K562 (cell line): ENCODE measurements at regions not wholly inside any gene's neighbourhood (a gene's known extent, or its start where the extent isn't known, plus 50 kb on each side); places are given as distances from the start of the nearest gene placed in this dataset.

Source experiments
- ATAC-seq: fragments of 200-7000 bp; cut with Tn5 transposase; 3 replicates; pipeline ENCODE4 v1.9.1; 2020; ENCODE audit warnings: moderate library complexity
- BruUV-seq: library from RNA; stranded (reverse); fragments of 400-500 nt; replicated peaks from 2 replicates; lab custom pipeline; 2021; lab: Mats Ljungman, UMichigan
- CTCF ChIA-PET: fragments of 300-600 bp; formaldehyde crosslinking; extraction: SDS; loops from one replicate; lab custom pipeline; 2021; ENCODE audit warnings: low intra/inter-chr PET ratio; lab: Yijun Ruan, JAX
- POLR2A ChIA-PET: fragments of 300-600, 350-650 bp; sonication (Branson Sonifier 250); formaldehyde crosslinking; extraction: SDS; loops from one replicate; lab custom pipeline; 2021; ENCODE audit warnings: antibody characterized with exemption, inconsistent platforms; lab: Yijun Ruan, JAX
- DNase-seq, 4 experiments: peaks; one replicate each; pipeline versions ENCODE4 v3.0.0 to v3.0.0-alpha.2; 2011 to 2018; ENCODE audit warnings: low spot score in 3 of 4, mixed read lengths in 3 of 4; ENCODE audit errors: extremely low read depth in 1 of 4
- FAIRE-seq: peaks from 2 replicates; lab custom pipeline; 2011; peaks lifted over from hg19 to GRCh38; lab: Jason Lieb, UNC
- H2AFZ ChIP-seq: 2 replicates; pipeline ENCODE4 v1.6.0; 2011; ENCODE audit warnings: low read depth, low read length, control low read depth, inconsistent platforms
- H3K27ac ChIP-seq: fragments of 200-600 bp; 3 replicates; pipeline ENCODE4 v1.8.0; 2011; ENCODE audit warnings: low read depth, mild to moderate bottlenecking, control low read depth, inconsistent platforms, low read length, moderate library complexity, mixed read lengths; ENCODE audit errors: extremely low read depth
- H3K27me3 ChIP-seq, 2 experiments: fragments of 300-600 bp in 1 of 2; 2 replicates in 1 of 2; 3 replicates in 1 of 2; pipeline versions ENCODE4 v1.6.0 to v1.8.0; 2011; ENCODE audit warnings: inconsistent platforms in 2 of 2, low read length in 2 of 2, mild to moderate bottlenecking in 1 of 2, mixed read lengths in 1 of 2, moderate library complexity in 1 of 2; ENCODE audit not compliant: control insufficient read depth in 2 of 2, insufficient read depth in 2 of 2
- H3K36me3 ChIP-seq: fragments of 300-600 bp; 3 replicates; pipeline ENCODE4 v1.8.0; 2011; ENCODE audit warnings: mild to moderate bottlenecking, low read length, inconsistent platforms; ENCODE audit not compliant: control insufficient read depth, insufficient read depth
- H3K4me1 ChIP-seq, 2 experiments: fragments of 200-600 bp in 1 of 2; replicated peaks in 1 of 2; 2 replicates in 1 of 2; 3 replicates in 1 of 2; pipeline versions ENCODE4 v1.5.1 to v1.8.0; 2011; ENCODE audit warnings: inconsistent platforms in 2 of 2, low read length in 2 of 2, mild to moderate bottlenecking in 1 of 2, mixed read lengths in 1 of 2, moderate library complexity in 1 of 2; ENCODE audit not compliant: control insufficient read depth in 2 of 2, insufficient read depth in 2 of 2
- H3K4me2 ChIP-seq: 2 replicates; pipeline ENCODE4 v1.6.1; 2011; ENCODE audit warnings: low read length, control low read depth, inconsistent platforms, mixed read lengths; ENCODE audit not compliant: insufficient read depth
- H3K4me3 ChIP-seq: fragments of 200-600 bp; sonication (generic), shearing (Covaris generic); 2 replicates; pipeline ENCODE4 v1.5.1; 2016; ENCODE audit warnings: control low read depth, inconsistent platforms
- H3K79me2 ChIP-seq: fragments of 200-600 bp; 3 replicates; pipeline ENCODE4 v1.8.0; 2011; ENCODE audit warnings: low read length, inconsistent platforms; ENCODE audit not compliant: control insufficient read depth, insufficient read depth
- H3K9ac ChIP-seq, 2 experiments: 2 replicates each; pipeline versions ENCODE4 v1.6.0 to v1.6.1; 2011; ENCODE audit warnings: low read depth in 2 of 2, low read length in 2 of 2, control low read depth in 1 of 2, inconsistent platforms in 1 of 2, mild to moderate bottlenecking in 1 of 2, mixed read lengths in 1 of 2; ENCODE audit not compliant: insufficient read depth in 1 of 2
- H3K9me1 ChIP-seq: one replicate; pipeline ENCODE4 v1.6.0; 2011; ENCODE audit warnings: inconsistent platforms, mild to moderate bottlenecking, low read length, moderate library complexity; ENCODE audit not compliant: control insufficient read depth, insufficient read depth
- H3K9me3 ChIP-seq: replicated peaks from 2 replicates; pipeline ENCODE4 v1.5.1; 2011; ENCODE audit warnings: low read depth, low read length, inconsistent platforms; ENCODE audit not compliant: control insufficient read depth, insufficient read depth
- H4K20me1 ChIP-seq: replicated peaks from 2 replicates; pipeline ENCODE4 v1.6.1; 2011; ENCODE audit warnings: low read length, inconsistent platforms, mixed read lengths; ENCODE audit not compliant: control insufficient read depth, insufficient read depth
- ARHGAP35 ChIP-seq: fragments of 450-650 bp; IDR thresholded peaks from 2 replicates; pipeline ENCODE4 v1.6.1; 2018; ENCODE audit not compliant: partially characterized antibody
- CHD4 ChIP-seq: fragments of 200-600 bp; sonication (generic); IDR thresholded peaks from 3 replicates; pipeline ENCODE4 v1.6.1; 2012; ENCODE audit warnings: low read depth, mild to moderate bottlenecking, mixed read lengths, low read length, inconsistent platforms; ENCODE audit not compliant: insufficient read depth, insufficient replicate concordance, poor library complexity, severe bottlenecking
- E2F1 ChIP-seq: sonication (generic); formaldehyde crosslinking; IDR thresholded peaks from 2 replicates; pipeline ENCODE4 v1.8.1; 2023; ENCODE audit warnings: mild to moderate bottlenecking, missing genetic modification reagents, moderate library complexity
- GTF2F1 ChIP-seq: IDR thresholded peaks from 2 replicates; pipeline ENCODE4 v1.6.1; 2011; ENCODE audit warnings: low read depth, low read length, improper control_type of control experiment
- KAT8 ChIP-seq: fragments of 450-650 bp; IDR thresholded peaks from 2 replicates; pipeline ENCODE4 v1.6.1; 2016; ENCODE audit warnings: low read depth, mild to moderate bottlenecking
- NCOA1 ChIP-seq: fragments of 450-650 bp; IDR thresholded peaks from 2 replicates; pipeline ENCODE4 v1.6.1; 2016; ENCODE audit warnings: low read depth
- PTBP1 ChIP-seq: fragments of 200-400 bp; formaldehyde crosslinking; IDR thresholded peaks from 2 replicates; pipeline ENCODE4 v1.6.1; 2017; ENCODE audit warnings: low read depth, low read length
- RAD21 ChIP-seq, 2 experiments: fragments of 250-450 bp in 1 of 2; fragments of 450-650 bp in 1 of 2; sonication (Bioruptor Pico) in 1 of 2; formaldehyde crosslinking in 1 of 2; IDR thresholded peaks in 1 of 2; conservative IDR thresholded peaks in 1 of 2; 2 replicates each; pipeline versions ENCODE4 v1.4.0 to v1.8.0; 2020 to 2022; ENCODE audit warnings: mild to moderate bottlenecking in 2 of 2, moderate library complexity in 1 of 2
- SAP30 ChIP-seq: fragments of 200-600 bp; sonication (generic); IDR thresholded peaks from 2 replicates; pipeline ENCODE4 v1.6.1; 2012; ENCODE audit warnings: borderline replicate concordance, low read depth, mild to moderate bottlenecking, moderate library complexity, low read length, control low read depth, inconsistent platforms; ENCODE audit not compliant: insufficient read depth, poor library complexity, severe bottlenecking
- SMAD4 ChIP-seq: fragments of 250-450 bp; sonication (Bioruptor Pico); conservative IDR thresholded peaks from 2 replicates; pipeline ENCODE4 v1.8.0; 2021; ENCODE audit warnings: inconsistent platforms, mild to moderate bottlenecking, moderate library complexity
- SMC3 ChIP-seq: conservative IDR thresholded peaks from 2 replicates; pipeline ENCODE4 v1.6.1; 2011; ENCODE audit warnings: low read depth, low read length, improper control_type of control experiment; ENCODE audit not compliant: insufficient read depth
- SRSF1 ChIP-seq: fragments of 200-400 bp; formaldehyde crosslinking; IDR thresholded peaks from 2 replicates; pipeline ENCODE4 v1.6.1; 2017; ENCODE audit warnings: mild to moderate bottlenecking, low read depth, low read length, moderate library complexity
- STAT5A ChIP-seq: IDR thresholded peaks from 2 replicates; pipeline ENCODE4 v1.6.1; 2012; ENCODE audit warnings: low read length, inconsistent platforms, borderline replicate concordance
- USF1 ChIP-seq: sonication (generic); formaldehyde crosslinking; IDR thresholded peaks from 2 replicates; pipeline ENCODE4 v1.9.0; 2022; ENCODE audit warnings: mild to moderate bottlenecking, missing genetic modification reagents
- YBX1 ChIP-seq: fragments of 450-650 bp; IDR thresholded peaks from 2 replicates; pipeline ENCODE4 v1.7.1; 2016; ENCODE audit warnings: mild to moderate bottlenecking
- ZKSCAN3 ChIP-seq: fragments of 250-450 bp; sonication (Bioruptor Pico); IDR thresholded peaks from 2 replicates; pipeline ENCODE4 v1.4.0; 2020
- WGBS: fragments of 100-300 bp; shearing (Covaris generic); methylation state at CpG from one replicate; pipeline ENCODE4 v1.1.6; 2016; ENCODE audit warnings: low coverage, mixed read lengths; ENCODE audit not compliant: insufficient coverage; ENCODE audit errors: missing lambda C conversion rate; 5-methylcytosine and 5-hydroxymethylcytosine counted together
- in situ Hi-C: fragments of 300-500 bp; cut with MboI; formaldehyde crosslinking; loops from 4 replicates; pipeline ENCODE4 v1.15.0; 2018; ENCODE audit warnings: inconsistent platforms, mixed read lengths
- intact Hi-C: fragments of 100-400 bp; cut with micrococcal nuclease; formaldehyde crosslinking; loops from 2 replicates; pipeline ENCODE4 v1.14.2; 2022
- TF ChIP-seq, protein P1 (sequence below): sonication (generic); formaldehyde crosslinking; IDR thresholded peaks from 2 replicates; pipeline ENCODE4 v1.8.0; 2022; ENCODE audit warnings: missing genetic modification reagents, mild to moderate bottlenecking, borderline replicate concordance
- TF ChIP-seq, protein P2 (sequence below): sonication (generic); formaldehyde crosslinking; IDR thresholded peaks from 2 replicates; pipeline ENCODE4 v1.8.1; 2023; ENCODE audit warnings: mild to moderate bottlenecking, missing genetic modification reagents

DNA sequence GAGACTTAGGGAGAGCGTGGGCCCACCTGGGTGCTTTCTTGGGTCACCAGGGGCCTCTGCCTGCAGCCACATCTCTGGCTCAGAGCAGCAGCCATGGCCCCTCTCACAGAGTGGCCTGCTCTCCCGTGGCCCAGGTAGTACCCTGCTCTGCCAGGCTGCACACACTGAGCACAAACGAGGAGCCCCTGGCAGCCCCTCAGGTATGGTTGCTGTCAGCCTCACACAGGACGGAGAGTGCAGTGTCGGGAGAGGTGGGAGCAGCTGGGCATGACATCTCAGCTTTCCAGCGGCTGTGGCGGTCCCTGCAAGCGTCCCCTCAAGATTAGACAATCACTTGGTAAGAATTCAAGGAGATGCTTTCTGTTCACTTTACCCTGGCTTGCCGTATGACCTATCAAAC, 137.0 kb upstream of the IRX4 start:
- Histone ChIP-seq H3K4me2 (no peak overlapping the region), H3K9me1 (no peaks in the 10 kb centered on the region), H3K27me3 (peaks cover 8 to 38% of the 10 kb centered on the region in 2 experiments; a peak in 4 of 5 replicates)
- ATAC-seq = no peak
- in situ Hi-C loops = no loop called here
- no TSS peak for BruUV-seq
- CTCF ChIA-PET = no interaction called here
- WGBS = under 1% methylated on average over 9 of the region's 9 CpGs
- TF ChIP-seq SAP30 (no peak), E2F1 (CRISPR knock-in tag) (no peak), STAT5A (no peak), CHD4 (no peak), SRSF1 (no peak), GTF2F1 (no peak), NCOA1 (no peak), YBX1 (no peak), ARHGAP35 (no peak), USF1 (no peak), SMAD4 (CRISPR knock-in tag) (no peak), SMC3 (no peak), PTBP1 (no peak), ZKSCAN3 (CRISPR knock-in tag) (no peak), RAD21 (CRISPR knock-in tag; conservative IDR thresholded peaks at IDR 0.05 in 1 of 2, IDR thresholded peaks at IDR 0.05 in 1 of 2) (no peak), KAT8 (no peak)
- TF ChIP-seq, protein P1, sequence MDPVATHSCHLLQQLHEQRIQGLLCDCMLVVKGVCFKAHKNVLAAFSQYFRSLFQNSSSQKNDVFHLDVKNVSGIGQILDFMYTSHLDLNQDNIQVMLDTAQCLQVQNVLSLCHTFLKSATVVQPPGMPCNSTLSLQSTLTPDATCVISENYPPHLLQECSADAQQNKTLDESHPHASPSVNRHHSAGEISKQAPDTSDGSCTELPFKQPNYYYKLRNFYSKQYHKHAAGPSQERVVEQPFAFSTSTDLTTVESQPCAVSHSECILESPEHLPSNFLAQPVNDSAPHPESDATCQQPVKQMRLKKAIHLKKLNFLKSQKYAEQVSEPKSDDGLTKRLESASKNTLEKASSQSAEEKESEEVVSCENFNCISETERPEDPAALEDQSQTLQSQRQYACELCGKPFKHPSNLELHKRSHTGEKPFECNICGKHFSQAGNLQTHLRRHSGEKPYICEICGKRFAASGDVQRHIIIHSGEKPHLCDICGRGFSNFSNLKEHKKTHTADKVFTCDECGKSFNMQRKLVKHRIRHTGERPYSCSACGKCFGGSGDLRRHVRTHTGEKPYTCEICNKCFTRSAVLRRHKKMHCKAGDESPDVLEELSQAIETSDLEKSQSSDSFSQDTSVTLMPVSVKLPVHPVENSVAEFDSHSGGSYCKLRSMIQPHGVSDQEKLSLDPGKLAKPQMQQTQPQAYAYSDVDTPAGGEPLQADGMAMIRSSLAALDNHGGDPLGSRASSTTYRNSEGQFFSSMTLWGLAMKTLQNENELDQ = no peak
- TF ChIP-seq, protein P2, sequence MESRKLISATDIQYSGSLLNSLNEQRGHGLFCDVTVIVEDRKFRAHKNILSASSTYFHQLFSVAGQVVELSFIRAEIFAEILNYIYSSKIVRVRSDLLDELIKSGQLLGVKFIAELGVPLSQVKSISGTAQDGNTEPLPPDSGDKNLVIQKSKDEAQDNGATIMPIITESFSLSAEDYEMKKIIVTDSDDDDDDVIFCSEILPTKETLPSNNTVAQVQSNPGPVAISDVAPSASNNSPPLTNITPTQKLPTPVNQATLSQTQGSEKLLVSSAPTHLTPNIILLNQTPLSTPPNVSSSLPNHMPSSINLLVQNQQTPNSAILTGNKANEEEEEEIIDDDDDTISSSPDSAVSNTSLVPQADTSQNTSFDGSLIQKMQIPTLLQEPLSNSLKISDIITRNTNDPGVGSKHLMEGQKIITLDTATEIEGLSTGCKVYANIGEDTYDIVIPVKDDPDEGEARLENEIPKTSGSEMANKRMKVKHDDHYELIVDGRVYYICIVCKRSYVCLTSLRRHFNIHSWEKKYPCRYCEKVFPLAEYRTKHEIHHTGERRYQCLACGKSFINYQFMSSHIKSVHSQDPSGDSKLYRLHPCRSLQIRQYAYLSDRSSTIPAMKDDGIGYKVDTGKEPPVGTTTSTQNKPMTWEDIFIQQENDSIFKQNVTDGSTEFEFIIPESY (CRISPR knock-in tag) = no peak
- TF ChIP-seq, all 486 proteins: peak for 0
- Histone ChIP-seq H3K79me2 (no peaks in the 10 kb centered on the region), H3K36me3 (no peaks in the 10 kb centered on the region), H3K27ac (no peak overlapping the region), H4K20me1 (no peaks in the 10 kb centered on the region), H3K9ac (no peak overlapping the region; a peak in 1 of 4 replicates), H2AFZ (no peak overlapping the region), H3K4me3 (no peak overlapping the region), H3K4me1 (no peaks in the 10 kb centered on the region), H3K9me3 (no peaks in the 10 kb centered on the region)
- POLR2A ChIA-PET = no interaction called here
- DNase-seq (no peak), FAIRE-seq (no peak)
- intact Hi-C loops = no loop called here
